Osteocyte (in vitro differentiated cells): ENCODE measurements at regions not wholly inside any gene's neighbourhood (a gene's known extent, or its start where the extent isn't known, plus 50 kb on each side); places are given as distances from the start of the nearest gene placed in this dataset.
A peak's percentile ranks its signal among the peaks of the same experiment; 100 is the strongest.

ENCODE experiments used
- DNase-seq: peaks from one replicate; pipeline ENCODE4 v3.0.0; 2021; ENCODE audit warnings: mixed read lengths; ENCODE audit not compliant: unreplicated experiment; ENCODE audit errors: extremely low spot score
- H3K27ac Mint-ChIP-seq: one replicate; pipeline ENCODE4 v1.8.0; 2021; ENCODE audit warnings: mild to moderate bottlenecking, mixed read lengths; ENCODE audit not compliant: unreplicated experiment
- H3K27me3 Mint-ChIP-seq: one replicate; pipeline ENCODE4 v1.8.0; 2021; ENCODE audit warnings: mixed read lengths; ENCODE audit not compliant: unreplicated experiment
- H3K36me3 Mint-ChIP-seq: one replicate; pipeline ENCODE4 v1.8.0; 2021; ENCODE audit warnings: mixed read lengths; ENCODE audit not compliant: unreplicated experiment
- H3K4me1 Mint-ChIP-seq: one replicate; pipeline ENCODE4 v1.8.0; 2021; ENCODE audit warnings: mixed read lengths; ENCODE audit not compliant: unreplicated experiment
- H3K4me3 Mint-ChIP-seq: one replicate; pipeline ENCODE4 v1.8.0; 2021; ENCODE audit warnings: mild to moderate bottlenecking, moderate library complexity, mixed read lengths; ENCODE audit not compliant: unreplicated experiment
- H3K9me3 Mint-ChIP-seq: one replicate; pipeline ENCODE4 v1.8.0; 2021; ENCODE audit warnings: mixed read lengths; ENCODE audit not compliant: unreplicated experiment
- CTCF ChIP-seq: fragments of 200-600 bp; sonication (generic); IDR thresholded peaks from 2 replicates; pipeline ENCODE4 v1.5.0; 2021; ENCODE audit warnings: antibody characterized with exemption, mild to moderate bottlenecking, moderate library complexity

GRCh38 chr1:22257290-22258275 is 114.7 kb upstream of the WNT4 start:
- Mint-ChIP-seq H3K27me3 (peaks cover 4% of the 10 kb centered on the region), H3K27ac (no peak overlapping the region), H3K36me3 (no peaks in the 10 kb centered on the region), H3K4me1 (peaks cover 68% of the 10 kb centered on the region), H3K4me3 (no peak overlapping the region), H3K9me3 (no peaks in the 10 kb centered on the region)
- no peak for TF ChIP-seq CTCF
- no peak for DNase-seq

- peak overlapping the region; percentile 45 for H3K27ac Mint-ChIP-seq
- no peak for TF ChIP-seq CTCF
- H3K36me3 Mint-ChIP-seq, result no peaks in the 10 kb centered on the region
- no peak for DNase-seq
- H3K4me1 Mint-ChIP-seq, result peaks cover 57% of the 10 kb centered on the region
- H3K27me3 Mint-ChIP-seq, result peaks cover 4% of the 10 kb centered on the region
- no peaks in the 10 kb centered on the region for H3K9me3 Mint-ChIP-seq
- H3K4me3 Mint-ChIP-seq, result no peak overlapping the region
Measured at GRCh38 chr1:22258698-22259097, 115.8 kb upstream of the WNT4 start.

GRCh38 chr1:22259551-22260282 is 116.8 kb upstream of the WNT4 start:
- DNase-seq, result no peak
- H3K4me3 Mint-ChIP-seq, result no peak overlapping the region
- H3K27me3 Mint-ChIP-seq, result peaks cover 4% of the 10 kb centered on the region
- no peaks in the 10 kb centered on the region for H3K9me3 Mint-ChIP-seq
- no peaks in the 10 kb centered on the region for H3K36me3 Mint-ChIP-seq
- no peak for TF ChIP-seq CTCF
- H3K4me1 Mint-ChIP-seq, result peaks cover 46% of the 10 kb centered on the region
- peak overlapping the region; percentile 45 for H3K27ac Mint-ChIP-seq

- Mint-ChIP-seq H3K9me3 (no peaks in the 10 kb centered on the region), H3K27me3 (peaks cover 6% of the 10 kb centered on the region), H3K27ac (no peak overlapping the region), H3K36me3 (no peaks in the 10 kb centered on the region), H3K4me3 (no peak overlapping the region), H3K4me1 (peaks cover 34% of the 10 kb centered on the region)
- no peak for DNase-seq
- no peak for TF ChIP-seq CTCF
Measured at GRCh38 chr1:22260860-22261432, 118.0 kb upstream of the WNT4 start.
